GM18508 (cell line): ENCODE measurements at regions not wholly inside any gene's neighbourhood (a gene's known extent, or its start where the extent isn't known, plus 50 kb on each side); places are given as distances from the start of the nearest gene placed in this dataset.
"Not testable (repeated sequence)": the region's sequence is repeated elsewhere in the genome, so short reads cannot be mapped to it uniquely, and the experiment has no call there.

Experiments
- ATAC-seq: cut with Tn5 transposase; IDR thresholded peaks from one replicate; pipeline ENCODE4 v1.9.1; 2021; ENCODE audit warnings: moderate number of reproducible peaks; ENCODE audit not compliant: insufficient read depth, unreplicated experiment

DNA sequence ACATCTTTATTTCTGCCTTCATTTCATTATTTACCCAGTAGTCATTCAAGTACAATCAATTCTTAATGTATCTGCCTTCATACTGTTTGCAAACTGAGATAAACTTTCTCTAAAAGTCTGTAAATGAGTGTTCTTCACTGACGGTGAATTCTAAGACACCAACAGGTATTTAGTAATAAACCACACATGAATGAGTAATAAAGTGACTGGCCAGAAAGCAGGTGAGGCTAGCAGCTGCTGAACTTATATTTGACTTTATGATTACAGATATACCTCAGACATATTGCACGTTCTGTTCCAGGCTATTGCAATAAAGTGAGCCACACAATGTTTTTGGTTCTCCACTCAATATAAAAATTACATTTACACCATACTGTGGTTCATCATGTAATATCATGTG is 1894.0 kb upstream of the RAG2 start:
- ATAC-seq = no peak

DNA sequence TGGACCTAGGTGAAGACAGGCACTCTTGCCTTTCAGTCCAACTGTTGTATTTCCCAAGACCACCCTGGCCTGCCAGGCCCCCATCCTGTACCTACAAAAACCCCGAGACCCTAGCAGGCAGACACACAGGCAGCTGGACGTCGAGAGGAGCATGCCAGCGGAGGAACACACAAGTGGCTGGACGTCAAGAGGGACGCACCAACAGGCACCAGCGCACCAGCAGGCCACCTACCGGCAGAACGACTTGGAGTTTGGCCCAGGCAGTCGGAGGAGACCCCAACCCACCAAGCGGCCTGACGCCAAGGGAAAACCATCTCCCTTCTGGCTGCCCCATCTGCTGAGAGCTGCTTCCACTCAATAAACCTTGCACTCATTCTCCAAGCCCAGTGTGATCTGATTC is 1883.4 kb upstream of the RAG2 start:
- no peak for ATAC-seq

DNA sequence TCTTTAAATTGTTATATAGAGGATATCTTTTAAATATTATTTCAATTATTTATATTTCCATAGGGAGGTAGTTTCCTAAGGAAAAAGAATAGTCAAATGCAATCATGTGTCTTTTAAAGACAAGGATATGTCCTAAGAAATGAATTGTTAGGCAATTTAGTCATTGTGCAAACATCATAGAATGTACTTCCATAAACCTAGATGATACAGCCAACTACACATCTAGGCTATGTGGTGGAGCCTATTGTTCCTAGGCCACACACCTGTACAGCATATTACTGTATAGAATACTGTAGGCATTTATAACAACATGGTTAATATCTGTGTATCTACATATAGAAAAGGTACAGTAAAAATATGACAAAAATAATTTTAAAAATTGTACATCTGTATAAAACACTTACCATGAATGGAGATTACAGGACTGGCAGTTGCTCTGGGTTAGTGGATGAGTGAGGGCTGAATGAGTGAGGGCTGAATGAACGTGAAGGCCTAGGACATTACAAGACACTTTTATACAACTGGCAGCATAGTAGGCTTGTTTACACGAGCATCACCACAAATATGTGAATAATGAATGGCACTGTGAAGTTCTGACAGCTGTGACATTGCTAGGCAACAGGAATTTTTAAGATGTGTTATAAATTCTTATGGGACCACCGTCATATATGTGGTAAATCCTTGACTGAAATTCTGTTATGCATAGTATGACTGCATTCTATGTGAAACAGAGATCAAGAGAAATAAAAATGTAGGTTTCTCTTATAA is 1879.0 kb upstream of the RAG2 start:
- no peak for ATAC-seq

DNA sequence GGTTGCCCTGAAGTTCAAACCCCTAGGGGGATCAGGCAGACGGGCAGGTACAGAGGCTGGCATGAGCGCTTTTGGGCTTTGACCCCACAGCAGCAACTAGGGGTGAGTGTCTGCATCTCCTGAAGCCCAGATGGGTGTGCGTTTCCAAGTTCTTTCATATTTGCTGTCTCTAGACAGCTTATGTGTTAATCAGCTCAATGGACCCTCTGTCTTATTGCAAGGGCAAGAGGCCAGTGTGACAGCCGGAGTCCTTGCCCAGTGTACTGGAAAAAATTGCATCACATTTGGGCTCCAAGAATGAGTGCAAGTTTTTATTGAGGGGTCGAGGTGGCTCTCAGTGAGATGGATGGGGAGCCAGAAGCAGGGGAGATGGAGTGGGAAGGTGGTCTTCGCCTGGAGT is 1863.7 kb upstream of the RAG2 start:
- ATAC-seq = no peak

DNA sequence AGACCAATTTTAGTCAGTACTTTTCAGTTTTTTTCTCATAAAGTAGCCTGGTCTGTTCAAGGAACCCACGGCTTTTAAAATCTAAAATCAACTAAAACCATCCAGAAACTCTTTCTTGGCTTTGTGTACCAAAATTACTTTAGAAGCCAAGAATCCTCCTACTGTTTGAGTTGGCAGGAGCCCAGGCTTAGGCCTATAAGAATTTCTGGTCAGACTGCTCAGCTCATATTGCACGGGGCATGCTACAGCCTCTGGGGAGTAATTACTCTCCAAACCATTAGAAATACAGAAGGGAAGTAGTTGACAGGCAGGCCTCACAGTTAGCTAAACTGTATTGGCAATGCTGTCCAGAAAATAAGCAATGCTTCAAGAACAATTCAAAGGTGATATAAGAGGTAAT is 1862.9 kb upstream of the RAG2 start:
- ATAC-seq = no peak

DNA sequence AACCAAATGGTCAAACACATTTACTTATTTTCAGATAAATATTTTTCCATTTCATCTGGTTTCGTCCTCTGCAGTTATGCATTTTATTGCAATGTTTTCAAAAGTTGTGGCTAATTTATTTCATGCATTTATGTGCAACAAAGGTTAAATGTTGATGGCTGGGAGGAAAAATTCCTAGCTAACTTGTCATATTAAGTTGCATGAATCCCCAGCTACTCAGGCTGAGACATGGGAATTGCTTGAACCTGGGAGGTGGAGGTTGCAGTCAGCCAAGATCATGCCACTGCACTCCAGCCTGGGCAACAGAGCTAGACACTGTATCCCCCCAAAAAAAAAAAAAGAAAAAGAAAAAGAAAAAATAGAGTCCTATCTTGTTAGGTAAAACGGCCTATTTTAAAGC is 1862.4 kb upstream of the RAG2 start:
- ATAC-seq = no peak

DNA sequence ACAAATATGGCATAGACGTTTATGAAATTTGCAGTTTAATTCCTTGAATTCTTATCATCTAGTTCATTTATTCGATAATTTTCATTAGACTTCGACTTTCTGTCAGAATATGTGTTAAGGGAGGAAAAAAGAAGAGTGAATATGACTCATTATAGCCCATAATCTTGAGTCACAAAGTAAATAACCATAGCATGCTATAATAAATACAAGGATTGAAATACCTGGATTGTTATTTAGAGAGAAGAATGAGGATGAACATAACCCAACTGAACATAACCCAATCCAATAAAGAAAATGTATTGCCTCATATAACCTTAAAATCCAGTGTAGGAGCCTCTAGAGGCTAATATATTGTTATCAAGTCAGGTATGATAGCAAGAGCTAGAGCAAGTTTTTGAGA is 1858.3 kb upstream of the RAG2 start:
- no peak for ATAC-seq

DNA sequence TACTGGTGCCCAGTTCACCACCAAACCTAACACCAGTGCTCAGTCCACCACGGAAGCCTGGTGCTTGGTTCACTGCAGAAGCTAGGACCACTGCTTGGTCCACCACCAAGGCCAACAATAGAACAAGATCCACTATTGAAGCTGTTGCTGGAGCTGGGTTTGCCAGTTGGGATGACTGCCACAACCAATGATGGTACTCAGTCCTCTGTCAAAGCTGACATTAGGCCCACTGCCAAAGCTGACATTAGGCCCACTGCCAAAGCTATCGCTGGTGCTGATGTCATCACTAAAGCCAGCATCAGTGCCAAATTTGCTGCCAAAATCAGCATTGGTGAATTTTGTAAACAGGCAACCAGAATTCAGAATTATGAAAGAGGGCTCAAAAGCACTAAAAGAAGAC is 1850.2 kb upstream of the RAG2 start:
- ATAC-seq = no peak

DNA sequence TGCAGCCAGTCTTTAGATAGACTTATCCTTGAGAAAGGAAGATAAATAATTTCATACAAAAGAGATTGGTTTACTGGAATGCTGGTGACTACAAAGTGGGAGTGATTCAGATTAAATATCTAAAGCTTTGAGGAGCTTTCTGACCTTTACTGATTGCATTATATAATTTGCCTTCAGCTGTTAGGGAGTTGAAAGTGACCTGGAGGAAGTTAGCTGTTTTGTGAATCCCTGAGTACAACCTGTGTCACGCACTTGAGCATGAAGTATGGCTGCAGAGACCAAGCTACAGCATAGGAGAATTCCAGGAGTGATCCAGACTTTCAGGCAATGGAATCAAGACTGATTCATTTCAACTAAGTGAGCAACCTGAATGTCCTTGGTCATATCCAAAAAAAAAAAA is 1848.3 kb upstream of the RAG2 start:
- no peak for ATAC-seq

DNA sequence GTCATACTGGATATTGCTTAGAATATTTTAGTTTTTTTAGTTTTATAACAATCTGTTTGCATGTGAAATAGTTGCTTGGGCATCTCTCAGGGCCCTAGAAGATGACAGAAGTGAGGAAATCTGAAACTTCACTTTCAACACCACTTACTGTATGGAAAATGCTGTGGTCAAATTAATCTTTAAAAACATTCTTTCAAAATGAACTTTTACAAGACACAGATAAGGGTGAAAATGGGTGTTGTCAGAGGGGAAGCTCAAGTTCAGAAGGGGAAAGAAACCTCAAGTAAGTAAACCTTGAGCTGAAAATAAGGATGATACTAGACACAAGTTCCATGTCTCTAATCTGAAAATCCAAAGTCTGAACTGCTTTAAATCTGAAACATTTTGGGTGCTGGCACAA is 1840.1 kb upstream of the RAG2 start:
- ATAC-seq = no peak

DNA sequence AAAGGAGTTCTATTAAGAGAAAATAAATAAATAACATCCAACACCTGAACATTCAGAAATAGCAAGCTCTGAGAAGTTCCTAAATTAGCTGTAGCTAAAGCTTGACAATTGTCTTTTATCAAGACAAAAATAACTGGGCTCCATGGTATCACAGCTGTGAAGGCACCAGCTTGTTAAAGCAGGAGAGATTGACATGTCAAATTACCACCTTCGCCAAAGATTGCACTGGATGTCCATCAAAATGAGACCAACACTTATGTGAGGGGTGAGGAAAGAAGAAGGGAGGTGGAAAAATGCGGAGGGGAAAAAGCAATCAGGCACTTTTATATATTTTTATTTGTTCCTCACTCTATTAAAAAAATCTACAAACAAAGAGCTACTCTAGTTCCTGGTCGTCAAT is 1827.5 kb upstream of the RAG2 start:
- no peak for ATAC-seq

DNA sequence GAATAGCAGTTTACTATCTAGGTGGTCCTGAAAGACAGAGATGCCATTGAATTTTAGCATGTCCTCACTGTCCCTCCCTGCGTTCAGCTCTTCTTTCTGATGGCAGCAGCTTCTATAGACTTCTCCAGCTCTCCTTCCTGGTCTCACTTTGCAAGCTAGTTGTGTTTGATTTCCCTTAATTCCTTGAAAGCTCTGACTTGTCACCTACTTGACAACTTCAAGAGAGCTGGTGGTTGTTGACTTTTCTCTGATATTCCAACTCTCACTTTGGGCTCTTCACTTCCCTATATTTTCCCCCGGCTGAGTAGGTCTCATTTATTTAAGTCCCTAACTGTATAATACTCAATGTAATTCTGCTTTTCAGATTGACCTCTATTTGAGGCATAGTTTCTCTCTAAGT is 1825.0 kb upstream of the RAG2 start:
- no peak for ATAC-seq

DNA sequence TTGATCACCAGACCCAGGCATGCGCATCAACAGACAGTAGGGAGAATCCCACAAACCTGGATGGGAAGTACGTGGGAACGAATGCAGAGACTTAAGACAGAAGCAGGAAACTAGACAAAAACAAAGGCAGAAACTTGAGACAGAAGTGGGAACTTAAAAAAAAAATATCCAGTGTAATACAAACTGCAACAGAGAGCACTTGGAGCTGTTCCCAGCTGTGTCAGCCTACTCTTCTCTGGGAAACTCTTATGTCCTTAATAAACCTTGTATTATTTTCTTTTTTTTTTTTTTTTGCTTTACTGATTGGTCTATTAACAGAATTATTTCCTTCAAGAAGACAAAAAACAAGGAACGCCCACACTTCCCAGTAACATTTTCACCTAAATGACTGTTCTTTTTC is 1818.1 kb upstream of the RAG2 start:
- ATAC-seq = no peak

DNA sequence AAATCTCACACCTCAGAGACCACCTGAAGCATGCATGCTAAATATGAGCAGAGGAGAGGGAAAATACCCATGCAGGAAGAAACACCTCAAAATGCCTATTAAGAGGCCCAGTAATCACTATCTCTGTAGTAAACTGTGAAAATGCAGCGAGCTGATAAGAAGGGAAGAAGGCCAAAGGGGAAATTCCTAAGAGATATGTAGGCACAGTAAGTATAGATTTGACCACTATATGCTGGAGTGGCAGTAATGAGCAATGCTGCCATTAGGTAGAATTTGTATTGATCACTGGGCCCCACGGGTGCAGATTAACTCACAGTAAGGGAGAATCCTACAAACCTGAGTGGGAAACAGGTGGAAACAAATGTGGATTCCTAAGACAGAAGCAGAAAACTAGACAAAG is 1813.1 kb upstream of the RAG2 start:
- ATAC-seq = no peak

DNA sequence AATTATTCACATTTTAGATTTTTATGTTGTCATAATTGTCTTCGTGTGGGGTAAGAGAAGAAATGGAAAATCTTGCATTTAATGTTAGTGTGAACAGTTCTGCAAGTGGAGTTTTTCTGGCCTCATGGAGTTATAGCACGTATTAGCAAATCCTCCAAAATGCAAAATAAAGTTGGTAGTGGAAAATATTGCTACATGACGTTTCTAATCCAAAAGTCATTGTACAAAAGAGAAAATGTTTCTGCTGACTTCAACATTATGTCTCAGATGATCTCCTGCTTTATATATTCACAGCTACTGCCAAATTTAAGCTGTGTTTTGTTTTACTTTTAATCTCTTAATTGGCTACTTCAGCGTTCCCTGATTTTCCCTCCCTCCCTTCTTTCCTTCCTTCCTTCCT is 1804.0 kb upstream of the RAG2 start:
- ATAC-seq = no peak

DNA sequence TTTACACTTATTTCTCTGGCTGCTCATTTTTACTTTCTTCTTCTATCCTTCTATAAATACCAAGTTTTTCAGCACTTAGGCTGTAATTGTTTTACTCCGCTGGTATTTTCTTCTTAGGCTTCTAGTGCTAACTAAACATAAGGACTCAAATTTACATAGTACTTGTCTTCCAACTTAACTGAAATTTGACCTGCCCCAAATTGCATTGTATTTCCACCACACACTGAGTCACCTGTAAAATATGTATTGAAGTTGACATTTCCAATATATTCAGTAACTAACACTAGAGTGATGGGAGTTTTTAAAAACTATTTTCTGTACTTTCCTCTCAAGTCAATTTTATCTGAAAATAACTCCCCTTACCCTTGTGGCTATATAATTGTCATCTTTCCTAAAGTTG is 1794.1 kb upstream of the RAG2 start:
- ATAC-seq = no peak

DNA sequence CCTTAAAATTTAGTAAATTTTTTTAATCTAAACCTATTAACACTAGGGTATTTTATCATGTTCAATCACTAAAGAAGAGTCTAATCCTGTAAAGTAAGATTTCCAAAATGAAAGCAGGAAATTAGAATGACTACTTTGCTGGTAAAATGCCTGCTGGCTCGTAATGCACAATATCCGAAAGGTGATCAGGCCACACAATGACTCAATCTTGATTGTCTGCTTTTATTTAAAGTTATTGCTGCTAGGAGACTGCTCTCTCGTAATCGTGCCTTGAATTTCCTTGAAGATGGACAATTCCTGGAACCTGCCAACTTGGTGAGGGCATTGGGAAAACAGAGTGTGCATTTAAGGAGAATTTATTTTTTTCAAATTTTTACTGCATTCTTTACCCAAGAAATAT is 1786.5 kb upstream of the RAG2 start:
- no peak for ATAC-seq

DNA sequence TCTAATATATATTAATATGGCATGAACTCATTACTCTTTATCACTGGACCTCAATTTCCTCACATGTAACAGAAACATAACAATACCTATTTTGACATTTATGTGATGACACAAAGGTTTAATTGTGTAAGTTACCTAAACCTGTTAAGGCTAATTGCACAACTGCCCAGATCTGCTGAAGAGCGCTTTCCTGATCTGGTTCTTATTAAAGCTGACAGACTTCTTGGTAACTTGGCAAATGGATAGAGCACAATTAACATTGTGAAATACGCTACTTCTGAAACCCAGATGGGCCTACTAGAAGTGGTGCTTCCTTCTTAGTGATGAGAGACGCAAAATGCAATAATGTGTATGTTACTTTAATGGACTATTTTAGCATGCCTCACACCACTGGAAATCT is 1767.2 kb upstream of the RAG2 start:
- ATAC-seq = no peak

DNA sequence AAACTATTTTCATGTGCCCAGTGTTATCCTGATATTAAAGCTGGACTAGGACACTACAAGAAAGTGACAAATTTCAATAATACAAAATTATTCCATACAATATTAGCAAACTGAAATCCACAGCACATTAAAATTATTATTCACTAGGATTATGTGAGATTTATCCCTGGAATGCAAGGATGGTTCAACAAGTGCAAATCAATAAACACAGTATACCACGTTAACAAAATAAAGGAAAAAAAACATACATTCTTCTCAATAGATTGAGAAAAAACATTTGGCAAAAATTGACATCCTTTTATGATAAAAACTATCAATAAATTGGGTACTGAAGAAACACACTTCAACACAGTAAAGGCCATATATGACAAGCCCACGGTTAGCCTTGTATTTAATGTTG is 1758.2 kb upstream of the RAG2 start:
- ATAC-seq = no peak

DNA sequence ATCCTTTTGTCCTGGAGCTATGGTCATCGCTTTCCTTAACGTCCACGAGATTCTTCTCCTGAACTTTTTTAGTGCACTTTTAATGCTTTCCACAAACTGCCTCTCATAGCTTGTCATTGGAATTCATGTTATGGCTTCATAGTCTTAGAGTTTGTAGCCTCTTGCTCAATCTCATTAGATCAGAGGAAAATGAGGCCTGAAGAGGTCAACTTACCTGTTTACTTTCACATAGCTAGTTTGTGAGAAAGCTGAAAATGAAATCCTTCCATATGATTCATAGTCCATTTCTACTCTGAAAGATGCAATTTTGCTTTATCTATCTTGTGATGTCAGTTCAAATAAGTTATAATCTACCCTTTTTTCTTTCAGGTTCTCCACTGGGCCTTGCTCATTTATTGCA is 1747.2 kb upstream of the RAG2 start:
- ATAC-seq = no peak

DNA sequence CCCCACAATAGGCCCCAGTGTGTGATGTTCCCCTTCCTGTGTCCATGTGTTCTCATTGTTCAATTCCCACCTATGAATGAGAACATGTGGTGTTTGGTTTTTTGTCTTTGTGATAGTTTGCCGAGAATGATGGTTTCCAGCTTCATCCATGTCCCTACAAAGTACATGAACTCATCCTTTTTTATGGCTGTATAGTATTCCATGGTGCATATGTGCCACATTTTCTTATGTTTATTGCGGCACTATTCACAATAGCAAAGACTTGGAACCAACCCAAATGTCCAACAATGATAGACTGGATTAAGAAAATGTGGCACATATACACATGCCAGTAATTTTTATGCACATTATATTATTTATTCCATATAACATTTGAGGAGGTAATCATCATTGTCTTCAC is 1743.6 kb upstream of the RAG2 start:
- not testable (repeated sequence) for ATAC-seq

DNA sequence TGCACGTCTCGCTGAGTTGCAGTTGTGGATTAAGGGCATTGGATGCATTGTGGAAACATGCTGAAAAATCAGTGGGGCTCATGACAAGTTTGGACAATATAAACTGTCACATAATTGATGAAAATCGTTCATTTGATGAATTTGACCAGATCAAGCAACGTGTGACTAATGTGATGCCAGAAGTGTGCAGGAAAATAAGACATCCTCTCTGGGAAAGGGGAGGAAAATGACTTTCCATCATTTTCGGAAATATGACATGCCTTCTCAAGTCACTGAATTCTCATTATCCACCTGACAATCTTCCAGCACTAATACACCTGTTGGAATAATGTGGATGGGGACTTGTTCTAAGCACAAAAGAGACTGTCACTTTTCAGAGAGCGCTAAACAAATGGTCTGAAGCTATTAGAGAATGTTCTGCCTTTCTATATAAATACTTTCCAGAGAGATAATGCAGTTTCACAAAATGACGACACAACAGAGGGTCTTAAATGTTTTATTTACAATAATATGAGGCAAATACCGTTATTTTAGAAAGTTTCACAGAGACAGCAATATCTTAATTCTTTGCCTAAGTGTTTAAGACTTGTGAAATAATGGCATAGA is 1741.9 kb upstream of the RAG2 start:
- no peak for ATAC-seq
